Esophagus muscularis mucosa (tissue), 4 donors: ENCODE measurements at regions not wholly inside any gene's neighbourhood (a gene's known extent, or its start where the extent isn't known, plus 50 kb on each side); places are given as distances from the start of the nearest gene placed in this dataset.

Experiments used
- CTCF ChIP-seq, 3 experiments: fragments of 200-600 bp in 2 of 3; fragments of 450-650 bp in 1 of 3; sonication (generic) in 2 of 3; IDR thresholded peaks; one replicate each; pipeline ENCODE4 v1.5.1; 2017 to 2019; ENCODE audit warnings: antibody characterized with exemption in 3 of 3, mild to moderate bottlenecking in 2 of 3, moderate library complexity in 1 of 3
- EP300 ChIP-seq: sonication (generic); formaldehyde crosslinking; IDR thresholded peaks from one replicate; pipeline ENCODE4 v1.6.1; 2017; ENCODE audit warnings: antibody characterized with exemption
- POLR2A ChIP-seq: fragments of 450-650 bp; IDR thresholded peaks from one replicate; pipeline ENCODE4 v1.6.1; 2017; ENCODE audit warnings: antibody characterized with exemption, moderate library complexity, mild to moderate bottlenecking, low read depth
- POLR2AphosphoS5 ChIP-seq, 2 donors: sonication (generic); formaldehyde crosslinking; IDR thresholded peaks; one replicate each; pipeline ENCODE4 v1.6.1; 2017; ENCODE audit warnings: antibody characterized with exemption in 2 of 2

GRCh38 chr2:65532326-65532725 is 99.9 kb upstream of the SPRED2 start:
- TF ChIP-seq CTCF (IDR thresholded peaks at IDR 0.05) (no peak), POLR2A (no peak), EP300 (no peak), POLR2AphosphoS5 (IDR thresholded peaks at IDR 0.05) (no peak)
